ENCODE measurements at regions not wholly inside any gene's neighbourhood (a gene's known extent, or its start where the extent isn't known, plus 50 kb on each side); places are given as distances from the start of the nearest gene placed in this dataset.
"Not testable (repeated sequence)": the region's sequence is repeated elsewhere in the genome, so short reads cannot be mapped to it uniquely, and the experiment has no call there.

GRCh38 chr1:118811156-118811555 is 177.0 kb downstream of the TBX15 start (continued):
- no peak for TF ChIP-seq NANOG (IDR thresholded peaks at IDR 0.05; ENCODE audit: borderline replicate concordance)
- TF ChIP-seq EZH2 (IDR thresholded peaks at IDR 0.05; ENCODE audit: low read depth, unreplicated experiment), result no peak
- no peak for TF ChIP-seq CTCF (conservative IDR thresholded peaks at IDR 0.05; ENCODE audit: low read depth in 2 of 2)

- H3K9me2 ChIP-seq (ENCODE audit: insufficient read depth), result no peaks in the 10 kb centered on the region
- no peaks in the 10 kb centered on the region for H3K9me3 Mint-ChIP-seq
- no peak for DNase-seq (ENCODE audit: low spot score)
- no peaks in the 10 kb centered on the region for H3K36me3 Mint-ChIP-seq (ENCODE audit: low read depth)
- H3K79me2 ChIP-seq (replicated peaks; ENCODE audit: insufficient read depth), result no peaks in the 10 kb centered on the region
- no peaks in the 10 kb centered on the region for H3K27me3 Mint-ChIP-seq (ENCODE audit: insufficient read depth, low read depth, poor library complexity)
- no peaks in the 10 kb centered on the region for H3F3A ChIP-seq (replicated peaks; ENCODE audit: low read depth)
- H3K27ac ChIP-seq (ENCODE audit: low read depth), result no peak overlapping the region
- no peaks in the 10 kb centered on the region for H4K20me1 ChIP-seq (replicated peaks; ENCODE audit: insufficient read depth)
- no peak overlapping the region for H3K4me2 ChIP-seq
- no peak for ATAC-seq
- no peaks in the 10 kb centered on the region; the same call in 1 of the 2 replicates for H3K4me1 ChIP-seq (ENCODE audit: insufficient read depth)
- no peak for TF ChIP-seq CTCF (conservative IDR thresholded peaks at IDR 0.05; ENCODE audit: low read depth in 2 of 2)
- no peak for TF ChIP-seq ZNF114 (CRISPR knock-in tag; IDR thresholded peaks at IDR 0.05)
- no peak for TF ChIP-seq ZNF462 (CRISPR knock-in tag; IDR thresholded peaks at IDR 0.05)
- H2AFZ ChIP-seq, result no peak overlapping the region
- H3K4me3 Mint-ChIP-seq, result no peak overlapping the region
- H3K4me1 Mint-ChIP-seq, result peaks cover 4% of the 10 kb centered on the region; the same call in 2 of the 3 replicates
- no peaks in the 10 kb centered on the region for H3K27me3 ChIP-seq (ENCODE audit: insufficient read depth)
- H3K4me3 ChIP-seq, result no peak overlapping the region
- H3K27ac Mint-ChIP-seq, result no peak overlapping the region
- no peaks in the 10 kb centered on the region for H3K36me3 ChIP-seq (ENCODE audit: insufficient read depth)
Measured at GRCh38 chr1:118809586-118809985, 178.6 kb downstream of the TBX15 start.

- not testable (repeated sequence) for H3K4me1 Mint-ChIP-seq; H3K27me3 Mint-ChIP-seq (ENCODE audit: insufficient read depth, low read depth, poor library complexity); ATAC-seq; DNase-seq (ENCODE audit: low spot score); H3K79me2 ChIP-seq (replicated peaks; ENCODE audit: insufficient read depth); H3K27me3 ChIP-seq (ENCODE audit: insufficient read depth); H3K36me3 ChIP-seq (ENCODE audit: insufficient read depth); H3K4me1 ChIP-seq (ENCODE audit: insufficient read depth); H3K4me3 ChIP-seq; H3K4me2 ChIP-seq; H3K27ac Mint-ChIP-seq; H3F3A ChIP-seq (replicated peaks; ENCODE audit: low read depth); H2AFZ ChIP-seq; H4K20me1 ChIP-seq (replicated peaks; ENCODE audit: insufficient read depth); H3K9me2 ChIP-seq (ENCODE audit: insufficient read depth); H3K36me3 Mint-ChIP-seq (ENCODE audit: low read depth); H3K9me3 Mint-ChIP-seq; H3K27ac ChIP-seq (ENCODE audit: low read depth); H3K4me3 Mint-ChIP-seq
Measured at GRCh38 chr1:118803128-118803527, 185.0 kb downstream of the TBX15 start.
